NCI-H2107 treated with DMSO at 0.1 percent for 48 hours (cell line): ENCODE measurements at regions not wholly inside any gene's neighbourhood (a gene's known extent, or its start where the extent isn't known, plus 50 kb on each side); places are given as distances from the start of the nearest gene placed in this dataset.

Source experiments
- DNase-seq: peaks from one replicate; lab custom pipeline; 2025; ENCODE audit not compliant: unreplicated experiment; lab: John Stamatoyannopoulos, UW

DNA sequence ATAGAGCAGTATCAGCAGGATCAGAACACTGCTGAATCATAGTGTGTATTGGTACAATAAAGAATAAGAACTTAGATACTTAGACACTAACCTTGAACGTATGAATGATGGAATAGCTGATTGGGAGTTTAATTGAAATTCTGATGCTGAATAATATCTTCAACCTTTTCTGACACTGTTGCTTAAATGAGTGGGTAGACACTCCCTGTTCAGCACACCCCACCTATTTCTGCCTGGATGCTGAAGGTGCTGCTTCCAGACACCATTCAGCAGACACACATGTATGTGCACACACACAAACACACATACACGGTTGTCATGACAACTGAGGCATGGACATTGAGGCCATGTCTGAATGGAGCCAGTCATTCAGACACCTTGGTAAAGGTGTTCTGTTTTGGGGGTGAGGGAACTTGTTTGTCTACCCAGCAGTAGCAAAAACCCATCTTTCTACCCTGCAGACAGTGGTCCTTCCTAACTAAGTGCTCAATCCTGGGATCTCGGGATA is 54.3 kb downstream of the TMEM215 start:
- no peak for DNase-seq

- no peak for DNase-seq
Observed at GRCh38 chr9:32839013-32839885, 55.9 kb downstream of the TMEM215 start.

DNA sequence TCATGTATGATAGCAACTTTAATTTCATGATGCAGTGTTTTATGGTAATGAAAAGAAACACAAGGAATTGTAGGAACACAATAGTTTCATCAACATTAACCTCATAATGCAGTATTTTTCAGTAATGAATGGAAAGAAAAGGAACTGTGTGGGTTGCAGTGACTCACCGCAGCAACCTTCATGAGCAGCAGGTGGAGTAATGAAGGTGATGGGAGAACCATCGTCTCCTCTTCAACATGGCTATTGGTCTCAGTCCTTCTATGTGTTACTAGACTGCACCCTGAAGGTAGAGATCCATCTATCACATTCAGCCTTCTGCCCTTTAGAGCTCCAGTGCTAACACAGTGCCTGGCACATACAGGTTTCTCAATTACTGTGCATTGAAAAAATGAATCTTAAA is 58.0 kb downstream of the TMEM215 start:
- DNase-seq = no peak

GRCh38 chr9:32843295-32843694 is 60.0 kb downstream of the TMEM215 start:
- no peak for DNase-seq

GRCh38 chr9:32844259-32844658 is 60.9 kb downstream of the TMEM215 start:
- no peak for DNase-seq

GRCh38 chr9:32854271-32854670 is 70.9 kb downstream of the TMEM215 start:
- no peak for DNase-seq

- DNase-seq = no peak
Observed at GRCh38 chr9:32855752-32856151, 72.4 kb downstream of the TMEM215 start.

DNA sequence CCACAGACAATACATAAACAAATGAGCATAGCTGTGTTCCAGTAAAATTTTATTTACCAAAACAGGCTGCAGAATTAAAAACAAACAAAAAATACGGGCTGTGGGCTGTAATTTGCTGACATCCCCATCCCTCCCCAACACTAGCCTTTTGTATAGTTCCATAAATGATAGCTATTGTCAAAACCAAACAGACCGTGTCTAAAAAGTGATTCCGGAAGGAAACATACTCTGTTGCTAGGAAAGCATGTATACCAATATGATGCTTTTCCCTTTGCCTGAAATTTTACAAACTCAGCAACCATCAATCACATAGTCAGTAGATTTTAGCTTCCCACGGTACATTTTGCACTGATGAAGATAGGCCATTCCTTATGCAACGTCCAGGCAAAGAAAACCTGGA is 80.0 kb downstream of the TMEM215 start:
- no peak for DNase-seq

DNA sequence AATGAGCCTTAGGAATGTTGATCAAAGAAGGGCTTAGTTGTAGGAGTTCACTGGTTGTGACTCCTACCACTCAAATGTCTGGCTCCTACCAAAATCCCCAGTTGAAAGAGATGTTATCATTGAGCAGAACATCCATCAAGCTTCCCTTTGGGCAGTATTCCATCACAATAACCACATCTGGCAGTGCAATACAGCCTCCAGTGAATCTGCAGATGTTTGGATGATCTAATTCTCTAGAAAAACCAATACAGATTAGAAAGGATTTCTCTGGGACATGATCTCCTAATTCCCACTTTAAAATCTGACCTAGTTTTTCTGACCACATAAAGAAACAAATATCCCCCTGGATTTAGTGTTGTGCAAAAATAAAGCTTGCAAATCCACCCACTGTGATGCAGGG is 81.6 kb downstream of the TMEM215 start:
- DNase-seq = no peak

DNA sequence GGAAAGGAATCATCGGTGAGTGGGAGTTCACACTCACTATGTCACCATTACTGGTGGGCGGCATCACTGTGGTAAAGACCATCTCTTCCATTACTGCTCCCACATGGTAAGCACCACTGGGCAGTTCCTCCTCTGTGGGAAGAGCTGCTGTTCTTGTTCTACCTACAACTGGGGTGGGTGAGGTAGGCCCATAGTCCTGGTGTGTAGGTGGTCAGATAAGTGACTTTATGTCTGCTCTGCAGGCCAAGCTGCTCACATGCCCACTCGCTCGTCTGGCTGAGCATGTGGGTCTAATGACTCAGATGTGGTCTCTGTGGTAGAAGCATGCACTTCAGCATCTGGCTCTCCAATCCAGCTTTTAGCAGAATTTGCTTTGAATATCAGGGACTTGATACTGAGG is 82.9 kb downstream of the TMEM215 start:
- DNase-seq = no peak

- no peak for DNase-seq
Observed at GRCh38 chr9:32867026-32867425, 83.7 kb downstream of the TMEM215 start.

DNA sequence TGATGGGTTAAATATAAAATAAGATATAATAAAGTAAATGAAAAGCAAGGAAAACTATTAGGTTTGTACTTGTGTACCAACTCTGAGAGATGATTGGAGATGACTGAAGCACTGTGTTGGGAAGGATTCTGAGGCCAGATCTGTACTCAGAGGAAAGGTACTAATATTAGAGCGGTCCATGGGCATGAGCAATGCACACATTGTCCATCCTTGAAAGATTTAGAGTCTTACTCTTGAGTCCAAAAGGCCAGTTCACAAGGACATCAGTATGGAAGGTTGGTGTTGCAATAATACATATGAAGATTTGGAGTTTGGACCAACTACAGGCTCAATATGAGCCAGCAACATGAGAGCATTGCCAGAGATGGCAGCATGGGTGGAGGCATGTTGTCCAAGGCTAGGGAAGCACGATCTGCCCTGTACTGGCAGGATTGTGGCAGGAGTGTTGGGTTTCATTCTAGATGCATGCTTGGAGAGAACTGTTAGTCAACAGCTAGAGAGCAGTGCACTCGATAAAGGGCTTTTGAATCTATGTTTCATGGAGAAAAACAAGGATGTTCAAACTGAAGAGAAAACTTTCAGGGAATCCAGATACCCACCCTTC is 84.4 kb downstream of the TMEM215 start:
- DNase-seq = no peak

- no peak for DNase-seq
Observed at GRCh38 chr9:32869404-32869803, 86.1 kb downstream of the TMEM215 start.

DNA sequence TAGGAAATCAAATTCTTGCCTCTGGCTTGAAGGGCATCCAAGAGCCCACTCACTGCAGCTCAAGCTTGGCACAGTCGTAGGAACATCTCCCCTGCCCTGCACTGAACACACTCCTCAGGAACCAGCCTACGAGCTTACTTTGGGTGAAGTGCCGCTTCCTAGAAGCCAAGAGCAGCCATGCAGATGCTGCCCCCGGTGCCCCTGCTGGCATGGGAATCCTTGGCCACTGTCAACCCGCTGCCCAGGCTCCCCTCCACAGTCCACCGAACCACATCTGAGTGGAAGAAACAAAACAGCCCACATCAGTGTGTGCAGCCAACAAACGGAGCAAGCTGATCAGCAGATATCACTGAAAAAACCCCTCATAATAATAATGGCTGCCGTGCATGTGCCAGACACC is 89.8 kb downstream of the TMEM215 start:
- no peak for DNase-seq

GRCh38 chr9:32873553-32873952 is 90.2 kb downstream of the TMEM215 start:
- no peak for DNase-seq

- DNase-seq = no peak
Observed at GRCh38 chr9:32875242-32875641, 91.9 kb downstream of the TMEM215 start.

GRCh38 chr9:32875748-32876147 is 92.4 kb downstream of the TMEM215 start:
- no peak for DNase-seq

DNA sequence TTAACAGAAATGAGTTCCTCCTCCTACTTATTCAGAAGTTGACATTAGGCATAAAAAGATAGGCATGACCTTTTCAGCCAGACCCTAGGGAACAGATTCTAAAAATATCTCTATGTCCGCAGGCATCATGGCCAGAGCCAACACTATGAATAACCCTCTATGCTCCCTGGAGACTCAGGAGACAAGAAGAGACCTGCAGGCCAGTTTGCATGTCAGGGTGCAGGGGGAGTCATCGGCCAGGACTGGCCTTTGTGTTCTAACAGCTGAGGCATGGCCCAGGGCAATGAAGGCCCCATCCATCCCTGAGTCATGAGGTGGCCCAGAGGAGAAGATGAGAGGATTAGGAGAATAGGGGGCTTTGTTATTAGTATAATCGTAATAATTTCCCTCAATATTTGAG is 93.8 kb downstream of the TMEM215 start:
- DNase-seq = no peak

GRCh38 chr9:32877639-32878217 is 94.4 kb downstream of the TMEM215 start:
- no peak for DNase-seq

- DNase-seq = no peak
Observed at GRCh38 chr9:32879335-32879734, 96.0 kb downstream of the TMEM215 start.

GRCh38 chr9:32881948-32882347 is 98.6 kb downstream of the TMEM215 start:
- DNase-seq = no peak

GRCh38 chr9:32882705-32883104 is 99.4 kb downstream of the TMEM215 start:
- no peak for DNase-seq
